Osteocyte (in vitro differentiated cells): ENCODE measurements at regions not wholly inside any gene's neighbourhood (a gene's known extent, or its start where the extent isn't known, plus 50 kb on each side); places are given as distances from the start of the nearest gene placed in this dataset.

Experiments
- DNase-seq: peaks from one replicate; pipeline ENCODE4 v3.0.0; 2021; ENCODE audit warnings: mixed read lengths; ENCODE audit not compliant: unreplicated experiment; ENCODE audit errors: extremely low spot score
- H3K27ac Mint-ChIP-seq: one replicate; pipeline ENCODE4 v1.8.0; 2021; ENCODE audit warnings: mild to moderate bottlenecking, mixed read lengths; ENCODE audit not compliant: unreplicated experiment
- H3K27me3 Mint-ChIP-seq: one replicate; pipeline ENCODE4 v1.8.0; 2021; ENCODE audit warnings: mixed read lengths; ENCODE audit not compliant: unreplicated experiment
- H3K36me3 Mint-ChIP-seq: one replicate; pipeline ENCODE4 v1.8.0; 2021; ENCODE audit warnings: mixed read lengths; ENCODE audit not compliant: unreplicated experiment
- H3K4me1 Mint-ChIP-seq: one replicate; pipeline ENCODE4 v1.8.0; 2021; ENCODE audit warnings: mixed read lengths; ENCODE audit not compliant: unreplicated experiment
- H3K4me3 Mint-ChIP-seq: one replicate; pipeline ENCODE4 v1.8.0; 2021; ENCODE audit warnings: mild to moderate bottlenecking, moderate library complexity, mixed read lengths; ENCODE audit not compliant: unreplicated experiment
- H3K9me3 Mint-ChIP-seq: one replicate; pipeline ENCODE4 v1.8.0; 2021; ENCODE audit warnings: mixed read lengths; ENCODE audit not compliant: unreplicated experiment
- CTCF ChIP-seq: fragments of 200-600 bp; sonication (generic); IDR thresholded peaks from 2 replicates; pipeline ENCODE4 v1.5.0; 2021; ENCODE audit warnings: antibody characterized with exemption, mild to moderate bottlenecking, moderate library complexity

DNA sequence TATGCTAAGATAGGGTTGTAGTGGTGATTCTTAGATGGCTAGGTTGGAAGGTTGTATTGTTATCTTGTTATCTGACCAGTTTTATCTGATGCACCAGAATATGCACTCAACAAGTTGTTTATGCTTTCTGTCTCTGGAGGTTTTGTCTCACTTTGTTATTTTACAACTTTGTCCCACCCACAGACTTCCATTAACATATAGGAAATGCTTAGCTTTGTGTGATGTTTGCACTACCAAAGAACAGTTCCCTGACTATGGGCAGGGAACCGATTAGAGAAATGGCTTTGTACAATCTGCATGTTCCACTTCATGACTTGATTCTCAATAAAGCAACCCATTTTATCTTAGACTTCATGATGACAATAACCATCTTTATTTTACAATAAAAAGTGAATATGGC is 160.6 kb upstream of the CDH20 start:
- Mint-ChIP-seq H3K4me3 (no peak overlapping the region), H3K27me3 (peaks cover 13% of the 10 kb centered on the region), H3K27ac (no peak overlapping the region), H3K9me3 (no peaks in the 10 kb centered on the region), H3K4me1 (no peaks in the 10 kb centered on the region), H3K36me3 (no peaks in the 10 kb centered on the region)
- DNase-seq: no peak
- TF ChIP-seq CTCF: no peak

DNA sequence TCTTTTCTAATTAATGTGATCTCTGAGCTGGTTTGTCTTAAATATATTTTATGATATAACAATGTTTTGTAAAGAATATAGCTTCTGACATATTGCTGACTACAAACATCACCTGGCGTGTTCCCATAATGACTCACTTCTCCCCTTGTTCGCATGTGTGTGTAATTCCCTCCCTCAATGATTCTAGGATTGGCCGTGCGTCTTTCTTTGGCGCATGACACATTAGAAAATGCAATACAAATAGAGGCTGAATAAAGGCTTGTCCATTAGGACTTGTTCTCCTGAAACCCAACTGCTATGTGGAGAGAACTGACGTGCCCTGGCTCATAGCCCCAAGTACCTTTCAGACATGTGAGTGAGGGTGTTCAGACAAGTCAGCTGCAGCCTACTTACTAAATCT is 159.7 kb upstream of the CDH20 start:
- no peak overlapping the region for H3K27ac Mint-ChIP-seq
- H3K27me3 Mint-ChIP-seq: peaks cover 10% of the 10 kb centered on the region
- H3K9me3 Mint-ChIP-seq: no peaks in the 10 kb centered on the region
- no peak for TF ChIP-seq CTCF
- no peak for DNase-seq
- H3K4me3 Mint-ChIP-seq: no peak overlapping the region
- H3K4me1 Mint-ChIP-seq: no peaks in the 10 kb centered on the region
- H3K36me3 Mint-ChIP-seq: no peaks in the 10 kb centered on the region

GRCh38 chr18:61183798-61184197 is 149.4 kb upstream of the CDH20 start:
- H3K9me3 Mint-ChIP-seq: no peaks in the 10 kb centered on the region
- H3K4me1 Mint-ChIP-seq: no peaks in the 10 kb centered on the region
- H3K4me3 Mint-ChIP-seq: no peak overlapping the region
- no peak for DNase-seq
- H3K27ac Mint-ChIP-seq: no peak overlapping the region
- no peak for TF ChIP-seq CTCF
- peaks cover 2% of the 10 kb centered on the region for H3K27me3 Mint-ChIP-seq
- no peaks in the 10 kb centered on the region for H3K36me3 Mint-ChIP-seq

DNA sequence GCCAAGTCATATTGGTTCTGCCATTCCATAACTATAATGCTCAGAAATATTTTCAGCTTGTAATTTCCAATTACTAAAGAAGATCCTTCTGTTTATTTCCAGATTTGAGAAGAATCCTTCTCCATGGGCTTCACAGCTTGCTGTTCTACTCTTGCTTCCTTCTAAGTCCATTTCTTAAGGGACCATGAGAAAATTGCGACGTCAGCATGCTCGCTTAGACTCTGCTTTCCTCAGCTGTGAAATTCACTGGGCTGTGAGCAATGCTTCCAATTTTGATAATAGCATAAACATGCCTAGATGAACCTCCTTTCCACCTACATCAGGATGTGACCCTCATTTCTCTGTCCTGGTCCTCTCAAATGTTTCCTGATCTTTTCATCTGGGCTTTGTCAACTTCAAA is 145.3 kb upstream of the CDH20 start:
- no peak for DNase-seq
- H3K36me3 Mint-ChIP-seq: no peaks in the 10 kb centered on the region
- H3K9me3 Mint-ChIP-seq: no peaks in the 10 kb centered on the region
- no peaks in the 10 kb centered on the region for H3K27me3 Mint-ChIP-seq
- no peak overlapping the region for H3K4me3 Mint-ChIP-seq
- TF ChIP-seq CTCF: no peak
- no peaks in the 10 kb centered on the region for H3K4me1 Mint-ChIP-seq
- no peak overlapping the region for H3K27ac Mint-ChIP-seq

DNA sequence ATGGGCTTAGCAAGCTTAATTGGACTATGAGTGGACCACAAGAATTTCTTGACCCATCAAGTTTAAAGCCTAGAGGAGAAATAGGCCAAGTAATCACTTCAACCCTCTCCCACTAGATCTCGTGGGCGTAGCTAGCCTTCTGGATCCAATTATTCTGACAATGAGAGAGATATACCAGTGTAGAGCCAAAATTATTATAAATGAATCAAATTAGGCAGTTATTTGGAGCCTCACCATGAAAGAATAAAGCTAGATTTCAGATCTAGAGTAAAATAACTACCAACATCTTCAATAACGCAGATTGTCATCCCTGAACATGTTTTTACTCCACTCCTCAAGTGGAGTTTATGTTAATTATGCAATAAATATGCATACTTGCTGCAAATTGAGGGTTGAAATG is 143.9 kb upstream of the CDH20 start:
- TF ChIP-seq CTCF: no peak
- H3K9me3 Mint-ChIP-seq: no peaks in the 10 kb centered on the region
- no peaks in the 10 kb centered on the region for H3K27me3 Mint-ChIP-seq
- no peak overlapping the region for H3K27ac Mint-ChIP-seq
- DNase-seq: no peak
- no peaks in the 10 kb centered on the region for H3K36me3 Mint-ChIP-seq
- H3K4me1 Mint-ChIP-seq: no peaks in the 10 kb centered on the region
- no peak overlapping the region for H3K4me3 Mint-ChIP-seq
